IMR-90 (cell line): ENCODE measurements at regions not wholly inside any gene's neighbourhood (a gene's known extent, or its start where the extent isn't known, plus 50 kb on each side); places are given as distances from the start of the nearest gene placed in this dataset.

Experiments
- ATAC-seq: fragments of 200-7000 bp; cut with Tn5 transposase; 2 replicates; pipeline ENCODE4 v1.9.1; 2020; ENCODE audit warnings: low read depth, mild to moderate bottlenecking, moderate library complexity
- BruUV-seq: library from RNA; stranded (reverse); fragments of 400-500 nt; replicated peaks from 2 replicates; lab custom pipeline; 2021; lab: Mats Ljungman, UMichigan
- CTCF ChIA-PET: fragments of 300-600 bp; formaldehyde crosslinking; extraction: SDS; loops from one replicate; lab custom pipeline; 2021; ENCODE audit warnings: antibody characterized with exemption; lab: Yijun Ruan, JAX
- POLR2A ChIA-PET: fragments of 300-600 bp; sonication (Branson Sonifier 250); formaldehyde crosslinking; loops from one replicate; lab custom pipeline; 2022; ENCODE audit warnings: antibody characterized with exemption; ENCODE audit not compliant: unreplicated experiment; lab: Charles Lee
- DNase-seq: peaks from one replicate; pipeline ENCODE4 v3.0.0; 2013
- H2AFZ ChIP-seq: replicated peaks from 2 replicates; pipeline ENCODE3; 2013; ENCODE audit warnings: low read length, mild to moderate bottlenecking; ENCODE audit not compliant: poor library complexity
- H2AK5ac ChIP-seq: 2 replicates; pipeline ENCODE4 v1.6.1; 2013; ENCODE audit warnings: low read depth, low read length, inconsistent platforms
- H2AK9ac ChIP-seq: replicated peaks from 2 replicates; pipeline ENCODE3; 2013; ENCODE audit warnings: mild to moderate bottlenecking, low read depth, low read length, moderate library complexity; ENCODE audit not compliant: poor library complexity
- H2BK120ac ChIP-seq: 2 replicates; pipeline ENCODE4 v1.6.1; 2013; ENCODE audit warnings: low read depth, low read length, inconsistent platforms
- H2BK15ac ChIP-seq: 3 replicates; pipeline ENCODE4 v1.6.1; 2013; ENCODE audit warnings: low read depth, low read length, inconsistent platforms
- H2BK20ac ChIP-seq: 2 replicates; pipeline ENCODE4 v1.6.1; 2013; ENCODE audit warnings: low read depth, mild to moderate bottlenecking, inconsistent platforms, low read length, moderate library complexity
- H2BK5ac ChIP-seq: 2 replicates; pipeline ENCODE4 v1.6.1; 2013; ENCODE audit warnings: mild to moderate bottlenecking, low read depth, low read length, inconsistent platforms; ENCODE audit not compliant: poor library complexity, severe bottlenecking
- H3K14ac ChIP-seq: replicated peaks from 2 replicates; pipeline ENCODE4 v1.6.1; 2013; ENCODE audit warnings: low read depth, low read length, inconsistent platforms
- H3K18ac ChIP-seq: 2 replicates; pipeline ENCODE4 v1.6.1; 2013; ENCODE audit warnings: low read depth, low read length, control low read depth
- H3K23ac ChIP-seq: 2 replicates; pipeline ENCODE4 v1.6.1; 2013; ENCODE audit warnings: low read depth, low read length, inconsistent platforms
- H3K27ac ChIP-seq: 2 replicates; pipeline ENCODE4 v1.5.1; 2013; ENCODE audit warnings: mild to moderate bottlenecking, control low read depth, low read length; ENCODE audit not compliant: insufficient read depth
- H3K27me3 ChIP-seq: 2 replicates; pipeline ENCODE4 v1.6.1; 2013; ENCODE audit warnings: low read length; ENCODE audit not compliant: control insufficient read depth, insufficient read depth
- H3K36me3 ChIP-seq: 2 replicates; pipeline ENCODE4 v1.6.1; 2013; ENCODE audit warnings: low read length, mixed read lengths; ENCODE audit not compliant: control insufficient read depth, insufficient read depth
- H3K4ac ChIP-seq: 2 replicates; pipeline ENCODE4 v1.6.1; 2013; ENCODE audit warnings: low read depth, low read length, inconsistent platforms
- H3K4me1 ChIP-seq: 2 replicates; pipeline ENCODE4 v1.6.1; 2013; ENCODE audit warnings: low read length, mixed read lengths; ENCODE audit not compliant: control insufficient read depth, insufficient read depth
- H3K4me2 ChIP-seq: 2 replicates; pipeline ENCODE4 v1.6.1; 2013; ENCODE audit warnings: low read depth, mild to moderate bottlenecking, control low read depth, low read length, moderate library complexity
- H3K4me3 ChIP-seq: 2 replicates; pipeline ENCODE4 v1.5.1; 2013; ENCODE audit warnings: low read depth, mild to moderate bottlenecking, control low read depth, low read length, moderate library complexity; ENCODE audit not compliant: insufficient read depth
- H3K56ac ChIP-seq: 2 replicates; pipeline ENCODE4 v1.6.1; 2013; ENCODE audit warnings: low read length, inconsistent platforms; ENCODE audit not compliant: insufficient read depth; ENCODE audit errors: extremely low read depth
- H3K79me1 ChIP-seq, 2 experiments: 2 replicates each; pipeline ENCODE4 v1.6.1; 2013; ENCODE audit warnings: low read length in 2 of 2, inconsistent platforms in 1 of 2, low read depth in 1 of 2
- H3K9ac ChIP-seq: 2 replicates; pipeline ENCODE4 v1.6.1; 2013; ENCODE audit warnings: low read depth, low read length, control low read depth
- H3K9me1 ChIP-seq: 2 replicates; pipeline ENCODE4 v1.6.1; 2013; ENCODE audit warnings: low read length, inconsistent platforms; ENCODE audit not compliant: insufficient read depth
- H3K9me3 ChIP-seq: 2 replicates; pipeline ENCODE4 v1.6.1; 2013; ENCODE audit warnings: low read length; ENCODE audit not compliant: control insufficient read depth, insufficient read depth
- H4K20me1 ChIP-seq: 2 replicates; pipeline ENCODE4 v1.6.1; 2013; ENCODE audit warnings: low read length, inconsistent platforms; ENCODE audit not compliant: insufficient read depth
- H4K5ac ChIP-seq: 2 replicates; pipeline ENCODE4 v1.6.1; 2013; ENCODE audit warnings: mild to moderate bottlenecking, low read depth, low read length, control low read depth
- H4K8ac ChIP-seq, 2 experiments: 2 replicates each; pipeline ENCODE4 v1.6.1; 2013; ENCODE audit warnings: low read depth in 2 of 2, low read length in 2 of 2, control low read depth in 1 of 2, inconsistent platforms in 1 of 2
- H4K91ac ChIP-seq: 2 replicates; pipeline ENCODE4 v1.6.1; 2013; ENCODE audit warnings: low read depth, low read length, inconsistent platforms; ENCODE audit not compliant: insufficient read depth
- BHLHE40 ChIP-seq: fragments of 150-350 bp; IDR thresholded peaks from 2 replicates; pipeline ENCODE4 v1.6.1; 2016; ENCODE audit warnings: mild to moderate bottlenecking, low read depth, low read length
- CHD1 ChIP-seq: IDR thresholded peaks from 2 replicates; pipeline ENCODE4 v1.6.1; 2012; ENCODE audit warnings: low read depth, low read length, improper control_type of control experiment
- FOS ChIP-seq: fragments of 150-350 bp; IDR thresholded peaks from 2 replicates; pipeline ENCODE4 v1.6.1; 2016; ENCODE audit warnings: low read depth, low read length
- MAFK ChIP-seq: IDR thresholded peaks from 2 replicates; pipeline ENCODE4 v1.6.1; 2012; ENCODE audit warnings: low read depth, low read length, improper control_type of control experiment
- MAZ ChIP-seq: IDR thresholded peaks from 2 replicates; pipeline ENCODE4 v1.6.1; 2012; ENCODE audit warnings: low read depth, mild to moderate bottlenecking, low read length, improper control_type of control experiment, moderate library complexity, borderline replicate concordance
- MXI1 ChIP-seq: IDR thresholded peaks from 2 replicates; pipeline ENCODE4 v1.6.1; 2012; ENCODE audit warnings: low read depth, mild to moderate bottlenecking, low read length, moderate library complexity, borderline replicate concordance
- NFE2L2 ChIP-seq: fragments of 150-350 bp; IDR thresholded peaks from 2 replicates; pipeline ENCODE4 v1.6.1; 2016; ENCODE audit warnings: low read depth, mild to moderate bottlenecking, low read length
- POLR2A ChIP-seq: IDR thresholded peaks from 2 replicates; pipeline ENCODE4 v1.6.1; 2012; ENCODE audit warnings: mild to moderate bottlenecking, low read depth, low read length
- RAD21 ChIP-seq: IDR thresholded peaks from 2 replicates; pipeline ENCODE4 v1.6.1; 2012; ENCODE audit warnings: low read length, improper control_type of control experiment
- RCOR1 ChIP-seq: IDR thresholded peaks from 2 replicates; pipeline ENCODE4 v1.6.1; 2012; ENCODE audit warnings: mild to moderate bottlenecking, low read length, improper control_type of control experiment; ENCODE audit not compliant: insufficient replicate concordance
- RFX5 ChIP-seq: IDR thresholded peaks from 2 replicates; pipeline ENCODE4 v1.8.0; 2012; ENCODE audit warnings: low read depth, mild to moderate bottlenecking, low read length, moderate library complexity
- SMC3 ChIP-seq: fragments of 150-350 bp; IDR thresholded peaks from 2 replicates; pipeline ENCODE4 v1.6.1; 2016; ENCODE audit warnings: low read depth, mild to moderate bottlenecking, antibody characterized with exemption, low read length, moderate library complexity
- WGBS, 2 experiments: methylation state at CpG; one replicate each; pipeline versions ENCODE4 v1.1.5 to v1.1.7; 2013; ENCODE audit warnings: missing lambda C conversion rate in 2 of 2; ENCODE audit not compliant: insufficient read length in 1 of 2; ENCODE audit errors: extremely low coverage in 2 of 2; 5-methylcytosine and 5-hydroxymethylcytosine counted together
- dilution Hi-C: fragments of 300-500 bp; cut with HindIII; formaldehyde crosslinking; loops from one replicate; pipeline ENCODE4 v1.14.3; 2018; ENCODE audit warnings: low sequenced_read_pairs; ENCODE audit not compliant: unreplicated experiment
- in situ Hi-C: fragments of 300-500 bp; cut with MboI; formaldehyde crosslinking; loops from 3 replicates; pipeline ENCODE4 v1.14.3; 2019; ENCODE audit warnings: low sequenced_read_pairs, inconsistent platforms, mixed read lengths
- intact Hi-C: fragments of 100-400 bp; cut with micrococcal nuclease; formaldehyde crosslinking; loops from 2 replicates; pipeline ENCODE4 v1.10.0; 2022
- TF ChIP-seq, protein P1 (sequence below): conservative IDR thresholded peaks from 2 replicates; pipeline ENCODE4 v1.5.1; 2012; ENCODE audit warnings: mild to moderate bottlenecking, low read depth, low read length, improper control_type of control experiment
- TF ChIP-seq, protein P2 (sequence below): fragments of 150-350 bp; IDR thresholded peaks from 2 replicates; pipeline ENCODE4 v1.6.1; 2017; ENCODE audit warnings: mild to moderate bottlenecking, antibody characterized with exemption, low read length, low read depth
- TF ChIP-seq, protein P3 (sequence below): fragments of 150-350 bp; IDR thresholded peaks from 2 replicates; pipeline ENCODE4 v1.6.1; 2016; ENCODE audit warnings: low read depth, mild to moderate bottlenecking, low read length, moderate library complexity, borderline replicate concordance

DNA sequence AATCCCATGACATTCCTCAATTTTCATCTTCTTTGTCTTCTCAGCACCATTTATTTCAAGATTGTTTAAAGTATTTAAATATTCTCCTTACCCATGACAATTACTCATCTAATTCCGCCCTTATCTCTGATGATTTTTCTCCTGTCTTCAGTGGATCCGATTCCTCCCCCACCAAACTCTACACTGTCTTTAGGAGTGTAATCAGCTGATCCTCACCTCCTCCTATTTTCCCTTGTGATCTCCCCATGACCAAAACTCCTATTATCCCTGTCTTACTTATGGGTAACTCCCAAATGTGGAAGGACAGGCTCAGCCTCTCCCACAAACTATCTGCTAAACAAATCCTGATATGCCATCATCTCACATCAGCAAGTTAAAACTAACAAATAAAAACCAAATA is 335.3 kb upstream of the RUNX1 start:
- Histone ChIP-seq H4K5ac (no peak overlapping the region), H4K8ac (no peak overlapping the region), H3K9me3 (no peaks in the 10 kb centered on the region), H3K4ac (no peak overlapping the region), H3K27me3 (no peaks in the 10 kb centered on the region), H3K56ac (no peak overlapping the region), H2AK5ac (no peak overlapping the region), H2AFZ (no peak overlapping the region), H3K14ac (no peak overlapping the region), H3K27ac (no peak overlapping the region), H3K23ac (no peak overlapping the region), H3K79me1 (no peaks in the 10 kb centered on the region), H3K9me1 (no peaks in the 10 kb centered on the region), H4K91ac (no peak overlapping the region), H3K18ac (0 out of 2 replicates have a peak overlapping the region, but pooled peaks have one; percentile 21), H3K4me2 (no peak overlapping the region), H2BK15ac (no peak overlapping the region), H2BK120ac (no peak overlapping the region), H3K4me1 (no peaks in the 10 kb centered on the region), H2AK9ac (no peak overlapping the region), H2BK5ac (no peak overlapping the region), H4K20me1 (no peaks in the 10 kb centered on the region), H3K4me3 (no peak overlapping the region), H3K9ac (no peak overlapping the region), H3K36me3 (no peaks in the 10 kb centered on the region), H2BK20ac (no peak overlapping the region)
- intact Hi-C loops, result no loop called here
- DNase-seq (no peak), ATAC-seq (no peak)
- TF ChIP-seq SMC3 (no peak), FOS (no peak), MAFK (no peak), MXI1 (no peak), RFX5 (no peak), MAZ (no peak), RCOR1 (no peak), CHD1 (no peak), POLR2A (no peak), BHLHE40 (no peak), RAD21 (no peak), NFE2L2 (no peak)
- TF ChIP-seq, protein P1, sequence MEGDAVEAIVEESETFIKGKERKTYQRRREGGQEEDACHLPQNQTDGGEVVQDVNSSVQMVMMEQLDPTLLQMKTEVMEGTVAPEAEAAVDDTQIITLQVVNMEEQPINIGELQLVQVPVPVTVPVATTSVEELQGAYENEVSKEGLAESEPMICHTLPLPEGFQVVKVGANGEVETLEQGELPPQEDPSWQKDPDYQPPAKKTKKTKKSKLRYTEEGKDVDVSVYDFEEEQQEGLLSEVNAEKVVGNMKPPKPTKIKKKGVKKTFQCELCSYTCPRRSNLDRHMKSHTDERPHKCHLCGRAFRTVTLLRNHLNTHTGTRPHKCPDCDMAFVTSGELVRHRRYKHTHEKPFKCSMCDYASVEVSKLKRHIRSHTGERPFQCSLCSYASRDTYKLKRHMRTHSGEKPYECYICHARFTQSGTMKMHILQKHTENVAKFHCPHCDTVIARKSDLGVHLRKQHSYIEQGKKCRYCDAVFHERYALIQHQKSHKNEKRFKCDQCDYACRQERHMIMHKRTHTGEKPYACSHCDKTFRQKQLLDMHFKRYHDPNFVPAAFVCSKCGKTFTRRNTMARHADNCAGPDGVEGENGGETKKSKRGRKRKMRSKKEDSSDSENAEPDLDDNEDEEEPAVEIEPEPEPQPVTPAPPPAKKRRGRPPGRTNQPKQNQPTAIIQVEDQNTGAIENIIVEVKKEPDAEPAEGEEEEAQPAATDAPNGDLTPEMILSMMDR, result no peak
- TF ChIP-seq, protein P2, sequence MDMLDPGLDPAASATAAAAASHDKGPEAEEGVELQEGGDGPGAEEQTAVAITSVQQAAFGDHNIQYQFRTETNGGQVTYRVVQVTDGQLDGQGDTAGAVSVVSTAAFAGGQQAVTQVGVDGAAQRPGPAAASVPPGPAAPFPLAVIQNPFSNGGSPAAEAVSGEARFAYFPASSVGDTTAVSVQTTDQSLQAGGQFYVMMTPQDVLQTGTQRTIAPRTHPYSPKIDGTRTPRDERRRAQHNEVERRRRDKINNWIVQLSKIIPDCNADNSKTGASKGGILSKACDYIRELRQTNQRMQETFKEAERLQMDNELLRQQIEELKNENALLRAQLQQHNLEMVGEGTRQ, result no peak
- TF ChIP-seq, protein P3, sequence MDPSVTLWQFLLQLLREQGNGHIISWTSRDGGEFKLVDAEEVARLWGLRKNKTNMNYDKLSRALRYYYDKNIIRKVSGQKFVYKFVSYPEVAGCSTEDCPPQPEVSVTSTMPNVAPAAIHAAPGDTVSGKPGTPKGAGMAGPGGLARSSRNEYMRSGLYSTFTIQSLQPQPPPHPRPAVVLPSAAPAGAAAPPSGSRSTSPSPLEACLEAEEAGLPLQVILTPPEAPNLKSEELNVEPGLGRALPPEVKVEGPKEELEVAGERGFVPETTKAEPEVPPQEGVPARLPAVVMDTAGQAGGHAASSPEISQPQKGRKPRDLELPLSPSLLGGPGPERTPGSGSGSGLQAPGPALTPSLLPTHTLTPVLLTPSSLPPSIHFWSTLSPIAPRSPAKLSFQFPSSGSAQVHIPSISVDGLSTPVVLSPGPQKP, result no peak
- ChIA-PET POLR2A (no interaction called here), CTCF (no interaction called here)
- in situ Hi-C loops, result no loop called here
- WGBS, 2 experiments, result no CpG with 5 or more reads among the region's 2 CpGs
- dilution Hi-C loops, result no loop called here
- no TSS peak for BruUV-seq
